ENCODE measurements at regions not wholly inside any gene's neighbourhood (a gene's known extent, or its start where the extent isn't known, plus 50 kb on each side); places are given as distances from the start of the nearest gene placed in this dataset.
A peak's percentile ranks its signal among the peaks of the same experiment; 100 is the strongest.

- H3K4me1 Mint-ChIP-seq (ENCODE audit: unreplicated experiment), result no peaks in the 10 kb centered on the region
- H3K27ac Mint-ChIP-seq, result no peak overlapping the region
- no peaks in the 10 kb centered on the region for H3K36me3 Mint-ChIP-seq
- DNase-seq (ENCODE audit: extremely low spot score, unreplicated experiment), result peak; percentile 67
- no peaks in the 10 kb centered on the region for H3K27me3 Mint-ChIP-seq
- peak; percentile 77 for TF ChIP-seq CTCF (conservative IDR thresholded peaks at IDR 0.05)
- no peaks in the 10 kb centered on the region for H3K9me3 Mint-ChIP-seq
- H3K4me3 Mint-ChIP-seq, result no peak overlapping the region
Measured at GRCh38 chr6:103122766-103123601, 1729.5 kb downstream of the GRIK2 start.

- H3K27me3 Mint-ChIP-seq, result no peaks in the 10 kb centered on the region
- no peaks in the 10 kb centered on the region for H3K4me1 Mint-ChIP-seq (ENCODE audit: unreplicated experiment)
- no peak for DNase-seq (ENCODE audit: extremely low spot score, unreplicated experiment)
- no peak overlapping the region for H3K27ac Mint-ChIP-seq
- H3K4me3 Mint-ChIP-seq, result no peak overlapping the region
- H3K36me3 Mint-ChIP-seq, result no peaks in the 10 kb centered on the region
- no peaks in the 10 kb centered on the region for H3K9me3 Mint-ChIP-seq
- TF ChIP-seq CTCF (conservative IDR thresholded peaks at IDR 0.05), result no peak
Measured at GRCh38 chr6:103119056-103119455, 1725.5 kb downstream of the GRIK2 start.

- no peaks in the 10 kb centered on the region for H3K27me3 Mint-ChIP-seq
- H3K27ac Mint-ChIP-seq, result no peak overlapping the region
- H3K4me1 Mint-ChIP-seq (ENCODE audit: unreplicated experiment), result no peaks in the 10 kb centered on the region
- TF ChIP-seq CTCF (conservative IDR thresholded peaks at IDR 0.05), result no peak
- DNase-seq (ENCODE audit: extremely low spot score, unreplicated experiment), result no peak
- H3K9me3 Mint-ChIP-seq, result no peaks in the 10 kb centered on the region
- H3K4me3 Mint-ChIP-seq, result no peak overlapping the region
- H3K36me3 Mint-ChIP-seq, result no peaks in the 10 kb centered on the region
Measured at GRCh38 chr6:103114582-103114981, 1721.1 kb downstream of the GRIK2 start.

DNA sequence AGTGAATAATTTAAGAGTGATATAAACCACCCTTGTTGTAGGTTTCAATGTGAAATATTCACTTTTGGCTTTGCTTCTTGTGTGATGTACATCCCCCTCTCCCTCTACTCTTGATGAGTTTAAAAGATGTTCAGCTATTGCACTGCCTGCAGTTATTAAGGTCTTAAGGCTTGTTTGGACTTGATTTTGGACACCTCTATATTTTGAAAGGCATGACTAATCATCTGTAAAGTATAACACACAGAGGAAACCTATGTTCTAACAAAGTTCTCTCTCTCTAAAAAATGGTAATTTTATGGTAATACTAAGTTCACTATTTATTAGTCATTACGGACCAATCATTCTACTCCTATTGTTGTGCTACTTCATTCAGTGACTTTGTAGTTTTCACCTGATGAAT lies 1719.9 kb downstream of the GRIK2 start:
- Mint-ChIP-seq H3K27me3 (no peaks in the 10 kb centered on the region), H3K4me3 (no peak overlapping the region), H3K4me1 (ENCODE audit: unreplicated experiment) (no peaks in the 10 kb centered on the region), H3K9me3 (no peaks in the 10 kb centered on the region), H3K36me3 (no peaks in the 10 kb centered on the region), H3K27ac (no peak overlapping the region)
- no peak for TF ChIP-seq CTCF (conservative IDR thresholded peaks at IDR 0.05)
- no peak for DNase-seq (ENCODE audit: extremely low spot score, unreplicated experiment)

DNA sequence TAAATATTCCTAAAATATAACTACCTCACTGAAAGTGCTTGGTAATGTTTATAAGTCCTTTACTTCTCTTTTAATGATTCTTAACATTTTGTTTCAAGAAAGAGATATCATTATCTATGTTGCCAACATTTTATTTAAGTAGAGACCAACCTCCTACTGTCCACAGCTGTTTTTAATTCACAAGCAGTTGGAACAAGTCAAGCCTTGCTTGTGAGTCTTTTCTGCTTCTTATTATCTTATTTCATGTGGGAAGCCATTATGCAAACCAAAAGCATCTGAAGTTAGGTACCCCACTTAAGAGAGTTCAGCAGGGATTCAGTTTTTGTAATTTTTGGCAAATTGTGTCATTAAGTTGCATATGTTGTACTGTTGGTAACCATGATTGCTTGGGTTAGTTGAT lies 1714.5 kb downstream of the GRIK2 start:
- no peak for TF ChIP-seq CTCF (conservative IDR thresholded peaks at IDR 0.05)
- DNase-seq (ENCODE audit: extremely low spot score, unreplicated experiment), result no peak
- no peaks in the 10 kb centered on the region for H3K9me3 Mint-ChIP-seq
- H3K4me3 Mint-ChIP-seq, result no peak overlapping the region
- H3K27me3 Mint-ChIP-seq, result no peaks in the 10 kb centered on the region
- no peak overlapping the region for H3K27ac Mint-ChIP-seq
- no peaks in the 10 kb centered on the region for H3K36me3 Mint-ChIP-seq
- peaks cover 10% of the 10 kb centered on the region for H3K4me1 Mint-ChIP-seq (ENCODE audit: unreplicated experiment)

Measured in type B pancreatic cell (in vitro differentiated cells).